ENCODE measurements at regions not wholly inside any gene's neighbourhood (a gene's known extent, or its start where the extent isn't known, plus 50 kb on each side); places are given as distances from the start of the nearest gene placed in this dataset.
"Not testable (repeated sequence)": the region's sequence is repeated elsewhere in the genome, so short reads cannot be mapped to it uniquely, and the experiment has no call there.

- DNase-seq (ENCODE audit: low read depth in 2 of 2): no peak
These were observed 102.9 kb downstream of the LRRN1 start for GRCh38 chr3:3902161-3902560.

GRCh38 chr3:3906171-3906570 lies 106.9 kb downstream of the LRRN1 start:
- no peak for DNase-seq (ENCODE audit: low read depth in 2 of 2)

GRCh38 chr3:3907023-3907422 lies 107.8 kb downstream of the LRRN1 start:
- DNase-seq (ENCODE audit: low read depth in 2 of 2): no peak

DNA sequence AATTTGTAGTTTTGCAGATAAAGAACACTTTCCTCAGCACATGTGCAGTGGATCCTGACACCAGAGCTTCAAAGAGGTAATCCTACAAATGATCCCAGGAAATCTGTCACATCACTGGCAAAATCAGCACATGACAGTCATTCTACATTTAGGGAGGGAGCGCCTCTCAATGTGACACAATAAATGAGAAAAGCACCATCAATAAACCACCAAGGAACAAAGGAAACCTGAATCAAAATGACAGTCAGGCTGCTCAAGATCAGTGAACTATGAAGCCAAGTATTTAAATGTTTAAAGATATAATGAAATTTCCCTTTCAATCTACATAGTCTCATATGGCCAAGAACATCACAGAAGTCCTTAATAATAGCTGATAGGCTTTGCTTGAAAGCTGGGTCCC lies 119.5 kb downstream of the LRRN1 start:
- DNase-seq (ENCODE audit: low read depth in 2 of 2): no peak

- DNase-seq (ENCODE audit: low read depth in 2 of 2): no peak
These were observed 120.1 kb downstream of the LRRN1 start for GRCh38 chr3:3919316-3919715.

GRCh38 chr3:3923619-3924018 lies 124.4 kb downstream of the LRRN1 start:
- DNase-seq (ENCODE audit: low read depth in 2 of 2): no peak

DNA sequence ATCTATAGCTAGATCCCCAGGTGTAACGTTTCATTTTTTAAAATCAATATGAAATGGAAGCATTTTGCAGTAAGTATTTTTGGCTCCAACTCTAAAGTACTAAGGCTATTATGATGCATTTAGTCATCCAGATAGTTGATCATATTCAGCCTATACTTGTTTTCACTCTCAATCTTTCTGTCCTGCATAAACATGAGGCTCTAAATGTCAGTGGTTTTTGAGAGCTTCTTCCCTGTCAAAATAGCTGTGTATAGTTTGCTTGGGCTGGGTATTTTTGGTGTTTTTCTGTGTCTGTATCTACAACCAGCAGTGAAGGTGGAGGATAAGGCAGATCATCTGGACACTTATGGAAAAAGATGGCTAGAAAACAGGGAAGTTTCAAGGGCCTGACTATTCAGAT lies 128.0 kb downstream of the LRRN1 start:
- DNase-seq (ENCODE audit: low read depth in 2 of 2): no peak

DNA sequence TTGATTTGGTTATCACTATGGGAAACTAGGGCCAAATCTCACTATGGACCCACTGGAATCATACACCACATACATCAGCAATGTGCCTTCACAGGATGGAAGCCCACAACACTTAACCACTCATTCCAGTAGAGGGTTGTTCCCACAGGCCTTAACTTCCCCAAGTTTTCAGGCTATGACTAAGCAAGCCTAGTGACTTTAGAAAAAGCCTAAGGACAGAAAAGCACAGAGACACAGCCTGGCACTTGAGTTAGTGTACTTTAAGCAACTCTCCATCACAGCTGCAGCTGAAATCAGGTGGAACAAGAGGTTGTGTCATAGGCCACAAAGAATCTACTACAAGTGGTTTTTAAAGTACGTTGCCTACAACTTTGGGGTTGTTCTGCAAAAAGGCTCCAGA lies 128.7 kb downstream of the LRRN1 start:
- DNase-seq (ENCODE audit: low read depth in 2 of 2): no peak

DNA sequence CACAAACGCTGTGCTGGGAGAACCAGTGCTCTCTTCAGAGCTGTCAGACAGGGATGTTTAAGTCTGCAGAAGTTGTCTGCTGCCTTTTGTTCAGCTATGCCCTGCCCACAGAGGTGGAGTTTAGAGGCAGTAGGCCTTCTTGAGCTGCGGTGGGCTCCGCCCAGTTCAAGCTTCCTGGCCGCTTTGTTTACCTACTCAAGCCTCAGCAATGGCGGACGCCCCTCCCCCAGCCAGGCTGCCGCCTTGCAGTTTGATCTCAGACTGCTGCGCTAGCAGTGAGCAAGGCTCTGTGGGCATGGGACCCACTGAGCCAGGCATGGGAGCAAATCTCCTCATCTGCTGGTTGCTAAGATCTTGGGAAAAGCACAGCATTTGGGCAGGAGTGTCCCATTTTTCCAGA lies 142.1 kb downstream of the LRRN1 start:
- DNase-seq (ENCODE audit: low read depth in 2 of 2): not testable (repeated sequence)

GRCh38 chr3:3951071-3951470 lies 151.8 kb downstream of the LRRN1 start:
- no peak for DNase-seq (ENCODE audit: low read depth in 2 of 2)

DNA sequence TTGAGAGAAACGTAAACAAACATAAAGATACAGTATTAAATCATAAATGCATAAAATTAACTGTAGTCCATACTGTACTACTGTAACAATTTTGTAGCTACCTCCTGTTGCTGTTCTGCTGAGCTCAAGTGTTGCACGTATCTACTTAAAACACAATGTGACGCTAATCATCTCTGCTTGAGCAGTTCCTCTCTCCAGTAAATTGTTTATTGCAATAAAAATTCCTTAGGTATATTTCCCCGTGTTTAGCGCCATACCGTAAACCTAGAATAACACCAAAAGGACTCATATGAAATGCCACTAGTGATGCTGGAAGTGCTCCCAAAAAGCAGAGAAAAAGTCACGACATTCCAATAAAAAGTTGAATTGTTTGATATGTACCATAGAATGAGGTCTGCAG lies 152.3 kb downstream of the LRRN1 start:
- no peak for DNase-seq (ENCODE audit: low read depth in 2 of 2)

DNA sequence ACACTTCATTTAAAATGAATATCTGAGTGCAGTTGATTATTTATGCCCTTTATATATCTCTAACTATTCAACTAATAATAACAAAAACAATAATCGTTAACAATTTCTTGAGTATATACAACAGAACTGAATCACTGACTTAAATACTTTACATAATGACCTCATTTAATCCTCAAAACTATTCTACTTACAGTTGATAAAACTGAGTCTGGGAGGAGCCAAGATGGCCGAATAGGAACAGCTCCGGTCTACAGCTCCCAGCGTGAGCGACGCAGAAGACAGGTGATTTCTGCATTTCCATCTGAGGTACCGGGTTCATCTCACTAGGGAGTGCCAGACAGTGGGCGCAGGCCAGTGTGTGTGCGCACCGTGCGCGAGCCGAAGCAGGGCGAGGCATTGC lies 163.6 kb downstream of the LRRN1 start:
- DNase-seq (ENCODE audit: low read depth in 2 of 2): not testable (repeated sequence)

GRCh38 chr3:3984053-3984452 lies 184.8 kb downstream of the LRRN1 start:
- DNase-seq (ENCODE audit: low read depth in 2 of 2): no peak

- no peak for DNase-seq (ENCODE audit: low read depth in 2 of 2)
These were observed 192.4 kb downstream of the LRRN1 start for GRCh38 chr3:3991598-3991997.

- DNase-seq (ENCODE audit: low read depth in 2 of 2): no peak
These were observed 193.2 kb downstream of the LRRN1 start for GRCh38 chr3:3992312-3992874.

DNA sequence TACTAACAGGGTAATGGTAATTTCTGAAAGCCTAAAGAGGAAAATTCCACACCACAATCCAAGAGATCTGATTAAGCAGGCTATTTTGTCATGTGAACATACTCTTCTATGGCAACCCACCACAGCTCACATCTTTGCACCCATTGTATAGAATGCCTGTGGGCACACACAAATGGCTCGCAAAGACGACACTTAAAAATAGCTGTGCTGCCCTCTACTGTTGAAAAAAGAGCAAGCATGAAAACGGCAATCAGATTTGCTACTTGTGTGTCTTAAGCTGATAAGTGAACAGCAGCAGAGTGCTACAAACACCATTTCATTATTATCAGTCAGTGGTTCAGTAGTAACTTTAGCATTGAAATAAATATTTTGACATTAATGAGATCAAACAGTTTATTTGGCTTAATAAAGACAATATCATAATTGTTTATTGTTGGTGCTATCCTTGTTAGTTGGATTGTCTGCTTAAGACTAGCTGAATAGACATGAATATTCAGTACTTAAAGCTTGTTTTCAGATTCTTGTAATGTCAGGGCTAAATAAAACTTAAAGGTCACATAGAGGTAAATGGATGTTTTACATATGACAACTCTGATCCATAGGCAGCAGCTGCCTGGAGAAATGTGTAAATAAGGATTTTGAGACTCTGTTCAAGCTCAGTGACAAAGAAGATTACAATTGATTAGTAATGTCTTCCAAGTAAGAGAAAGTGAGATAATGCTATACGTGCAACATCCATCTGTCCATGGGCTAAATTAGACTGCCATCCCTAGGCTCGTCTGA lies 199.1 kb downstream of the LRRN1 start:
- peak; percentile 1 to 3 for DNase-seq (ENCODE audit: low read depth in 2 of 2)

DNA sequence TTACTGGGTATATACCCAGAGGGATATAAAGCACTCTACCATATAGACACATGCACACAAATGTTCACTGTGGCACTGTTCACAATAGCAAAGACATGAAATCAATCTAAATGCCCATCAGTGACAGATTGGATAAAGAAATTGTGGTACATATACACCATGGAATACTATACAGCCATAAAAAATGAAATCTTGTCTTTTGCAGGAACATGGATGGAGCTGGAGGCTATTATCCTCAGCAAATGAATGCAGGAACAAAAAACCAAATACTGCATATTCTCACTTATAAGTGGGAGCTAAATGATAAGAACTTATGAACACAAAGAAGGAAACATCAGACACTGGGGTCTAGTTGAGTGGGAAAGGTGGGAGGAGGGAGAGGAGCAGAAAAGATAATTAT lies 200.1 kb downstream of the LRRN1 start:
- not testable (repeated sequence) for DNase-seq (ENCODE audit: low read depth in 2 of 2)

- DNase-seq (ENCODE audit: low read depth in 2 of 2): no peak
These were observed 202.7 kb downstream of the LRRN1 start for GRCh38 chr3:4001976-4002375.

DNA sequence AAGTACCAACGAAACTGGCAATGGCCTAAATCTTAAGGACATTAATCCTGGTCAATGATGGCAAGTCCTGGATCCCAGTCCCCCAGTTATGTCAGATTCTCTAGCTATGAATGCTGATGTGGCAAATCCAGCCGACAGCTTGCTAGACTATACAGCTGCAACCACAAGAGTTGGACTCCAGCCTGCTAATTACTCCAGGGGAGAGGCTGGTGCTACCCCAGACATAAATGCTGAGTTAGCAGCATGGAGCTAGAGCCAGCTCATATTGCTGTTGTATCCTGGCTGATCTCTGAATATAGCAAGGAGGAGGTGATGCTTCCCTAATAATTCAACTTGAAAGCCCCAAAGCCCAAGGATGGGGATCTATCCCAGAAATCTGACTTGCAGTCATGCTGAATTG lies 207.1 kb downstream of the LRRN1 start:
- DNase-seq (ENCODE audit: low read depth in 2 of 2): no peak

- DNase-seq (ENCODE audit: low read depth in 2 of 2): no peak
These were observed 209.0 kb downstream of the LRRN1 start for GRCh38 chr3:4008205-4008604.

DNA sequence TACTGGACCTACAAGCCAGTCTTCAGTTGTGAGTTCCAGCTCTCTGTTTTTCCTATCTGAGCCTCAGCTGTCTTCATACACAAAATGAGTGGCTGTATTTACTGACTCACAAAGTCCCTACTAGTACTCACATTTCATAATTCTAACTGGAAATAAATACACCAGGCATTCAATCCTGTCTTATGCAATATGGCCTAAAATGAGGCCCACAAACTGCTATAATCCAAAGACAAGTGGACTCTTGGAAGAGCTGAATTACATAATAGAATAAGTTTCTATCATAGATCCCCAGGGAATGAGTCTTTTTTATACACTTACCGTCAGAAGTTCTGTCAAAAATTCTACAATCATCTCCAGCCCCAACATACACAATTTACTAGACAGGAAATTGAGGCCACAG lies 211.9 kb downstream of the LRRN1 start:
- no peak for DNase-seq (ENCODE audit: low read depth in 2 of 2)

- no peak for DNase-seq (ENCODE audit: low read depth in 2 of 2)
These were observed 216.2 kb downstream of the LRRN1 start for GRCh38 chr3:4015426-4015825.

DNA sequence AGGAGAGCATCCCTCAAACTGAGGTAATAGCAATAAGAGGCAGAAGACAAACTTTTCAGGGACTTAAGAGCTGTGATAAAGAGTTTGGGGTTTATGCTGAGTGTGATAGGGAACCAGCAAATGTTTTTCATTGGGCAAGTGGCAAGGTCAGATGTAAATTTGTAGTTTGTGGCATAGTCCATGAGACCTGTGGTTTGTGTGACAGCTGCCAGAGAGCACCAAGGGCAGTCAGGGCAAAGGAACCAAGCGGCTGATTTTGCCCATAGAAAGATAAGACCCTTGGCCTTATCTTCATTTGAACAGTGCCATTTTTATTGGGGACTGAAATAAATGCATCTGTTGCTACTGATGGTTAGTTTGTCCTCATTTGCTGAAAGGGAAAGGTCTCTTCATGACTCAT lies 220.3 kb downstream of the LRRN1 start:
- no peak for DNase-seq (ENCODE audit: low read depth in 2 of 2)

GRCh38 chr3:4021162-4021561 lies 221.9 kb downstream of the LRRN1 start:
- no peak for DNase-seq (ENCODE audit: low read depth in 2 of 2)
